IPS DF 19.7 (cell line): ENCODE measurements at regions not wholly inside any gene's neighbourhood (a gene's known extent, or its start where the extent isn't known, plus 50 kb on each side); places are given as distances from the start of the nearest gene placed in this dataset.
A peak's percentile ranks its signal among the peaks of the same experiment; 100 is the strongest.
"Not testable (repeated sequence)": the region's sequence is repeated elsewhere in the genome, so short reads cannot be mapped to it uniquely, and the experiment has no call there.

ENCODE experiments used
- DNase-seq: peaks from one replicate; pipeline ENCODE4 v3.0.0-alpha.2; 2013; ENCODE audit warnings: low read depth, low spot score

GRCh38 chr6:6812427-6812826 is 223.9 kb downstream of the LY86 start:
- DNase-seq, result no peak

GRCh38 chr6:6815732-6816131 is 227.2 kb downstream of the LY86 start:
- DNase-seq, result no peak

- DNase-seq, result no peak
Observed at GRCh38 chr6:6816716-6817115, 228.2 kb downstream of the LY86 start.

- DNase-seq, result no peak
Observed at GRCh38 chr6:6818078-6818639, 229.6 kb downstream of the LY86 start.

GRCh38 chr6:6820641-6821238 is 232.2 kb downstream of the LY86 start:
- peak; percentile 57 for DNase-seq

- DNase-seq, result no peak
Observed at GRCh38 chr6:6821639-6822261, 233.2 kb downstream of the LY86 start.

- no peak for DNase-seq
Observed at GRCh38 chr6:6823030-6823429, 234.5 kb downstream of the LY86 start.

- DNase-seq, result no peak
Observed at GRCh38 chr6:6823568-6824224, 235.2 kb downstream of the LY86 start.

GRCh38 chr6:6824381-6824780 is 235.9 kb downstream of the LY86 start:
- no peak for DNase-seq

- no peak for DNase-seq
Observed at GRCh38 chr6:6825193-6825784, 236.8 kb downstream of the LY86 start.

GRCh38 chr6:6826095-6826901 is 237.8 kb downstream of the LY86 start:
- no peak for DNase-seq

GRCh38 chr6:6826961-6827360 is 238.4 kb downstream of the LY86 start:
- DNase-seq, result no peak

- no peak for DNase-seq
Observed at GRCh38 chr6:6829872-6830685, 241.6 kb downstream of the LY86 start.

GRCh38 chr6:6830686-6831063 is 242.2 kb downstream of the LY86 start:
- DNase-seq, result not testable (repeated sequence)

GRCh38 chr6:6832439-6832838 is 243.9 kb downstream of the LY86 start:
- DNase-seq, result no peak

GRCh38 chr6:6834356-6835222 is 246.1 kb downstream of the LY86 start:
- no peak for DNase-seq

- no peak for DNase-seq
Observed at GRCh38 chr6:6835223-6835503, 246.6 kb downstream of the LY86 start.

GRCh38 chr6:6836609-6837406 is 248.3 kb downstream of the LY86 start:
- DNase-seq, result no peak

- no peak for DNase-seq
Observed at GRCh38 chr6:6837541-6838080, 249.1 kb downstream of the LY86 start.
